Body of pancreas (tissue), 4 donors: ENCODE measurements at regions not wholly inside any gene's neighbourhood (a gene's known extent, or its start where the extent isn't known, plus 50 kb on each side); places are given as distances from the start of the nearest gene placed in this dataset.

Experiments used
- CTCF ChIP-seq, 7 experiments: fragments of 450-650 bp in 4 of 7; fragments of 200-600 bp in 3 of 7; sonication (generic) in 3 of 7; IDR thresholded peaks; one replicate each; pipeline ENCODE4 v1.5.1; 2016 to 2019; ENCODE audit warnings: antibody characterized with exemption in 7 of 7
- POLR2A ChIP-seq, 3 donors: fragments of 450-650 bp; IDR thresholded peaks; one replicate each; pipeline ENCODE4 v1.6.1; 2016; ENCODE audit warnings: antibody characterized with exemption in 3 of 3, mild to moderate bottlenecking in 2 of 3

- TF ChIP-seq CTCF (IDR thresholded peaks at IDR 0.05) (no peak), POLR2A (IDR thresholded peaks at IDR 0.05) (no peak)
Measured at GRCh38 chr11:109526061-109526460, 104.1 kb downstream of the C11orf87 start.
